Glutamatergic neuron (in vitro differentiated cells): ENCODE measurements at regions not wholly inside any gene's neighbourhood (a gene's known extent, or its start where the extent isn't known, plus 50 kb on each side); places are given as distances from the start of the nearest gene placed in this dataset.

Experiments
- DNase-seq: peaks from one replicate; pipeline ENCODE4 v3.0.0; 2022
- H3K27ac Mint-ChIP-seq: one replicate; pipeline ENCODE4 v1.8.0; 2020; ENCODE audit warnings: mild to moderate bottlenecking, mixed read lengths, inconsistent platforms; ENCODE audit not compliant: unreplicated experiment
- H3K27me3 Mint-ChIP-seq: one replicate; pipeline ENCODE4 v1.8.0; 2020; ENCODE audit warnings: mild to moderate bottlenecking, moderate library complexity, mixed read lengths, inconsistent platforms; ENCODE audit not compliant: unreplicated experiment
- H3K36me3 Mint-ChIP-seq: one replicate; pipeline ENCODE4 v1.8.0; 2020; ENCODE audit warnings: mild to moderate bottlenecking, mixed read lengths, inconsistent platforms; ENCODE audit not compliant: unreplicated experiment
- H3K4me1 Mint-ChIP-seq: one replicate; pipeline ENCODE4 v1.8.0; 2020; ENCODE audit warnings: mild to moderate bottlenecking, low read depth, mixed read lengths, inconsistent platforms; ENCODE audit not compliant: unreplicated experiment
- H3K4me3 Mint-ChIP-seq: one replicate; pipeline ENCODE4 v1.8.0; 2020; ENCODE audit warnings: mild to moderate bottlenecking, mixed read lengths, inconsistent platforms; ENCODE audit not compliant: unreplicated experiment
- H3K9me3 Mint-ChIP-seq: one replicate; pipeline ENCODE4 v1.8.0; 2020; ENCODE audit warnings: mild to moderate bottlenecking, moderate library complexity, mixed read lengths, inconsistent platforms; ENCODE audit not compliant: unreplicated experiment
- TF ChIP-seq, protein P1 (sequence below): fragments of 200-600 bp; sonication (generic); IDR thresholded peaks from one replicate; pipeline ENCODE4 v1.5.0; 2021; ENCODE audit not compliant: partially characterized antibody, unreplicated experiment

DNA sequence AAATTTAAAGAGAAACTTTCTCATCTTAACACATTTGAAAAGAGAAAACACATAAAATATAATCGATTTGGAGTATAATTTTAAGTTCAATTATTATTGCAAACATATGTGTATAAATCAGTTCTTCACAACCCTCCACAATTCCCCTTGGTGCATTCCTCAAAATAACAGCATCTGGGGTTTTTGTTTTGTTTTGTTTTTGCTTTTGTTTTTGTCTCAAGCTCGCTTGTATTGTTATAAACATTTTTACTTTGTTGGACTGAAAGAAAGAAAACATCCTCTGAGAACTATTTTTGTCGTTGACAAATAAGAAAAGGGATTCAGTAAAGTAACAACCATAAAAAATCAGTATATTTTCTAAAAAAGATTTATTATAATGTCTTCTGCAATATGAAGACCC lies 60.2 kb upstream of the HIVEP1 start:
- no peak for DNase-seq
- H3K36me3 Mint-ChIP-seq, result no peaks in the 10 kb centered on the region
- TF ChIP-seq, protein P1, sequence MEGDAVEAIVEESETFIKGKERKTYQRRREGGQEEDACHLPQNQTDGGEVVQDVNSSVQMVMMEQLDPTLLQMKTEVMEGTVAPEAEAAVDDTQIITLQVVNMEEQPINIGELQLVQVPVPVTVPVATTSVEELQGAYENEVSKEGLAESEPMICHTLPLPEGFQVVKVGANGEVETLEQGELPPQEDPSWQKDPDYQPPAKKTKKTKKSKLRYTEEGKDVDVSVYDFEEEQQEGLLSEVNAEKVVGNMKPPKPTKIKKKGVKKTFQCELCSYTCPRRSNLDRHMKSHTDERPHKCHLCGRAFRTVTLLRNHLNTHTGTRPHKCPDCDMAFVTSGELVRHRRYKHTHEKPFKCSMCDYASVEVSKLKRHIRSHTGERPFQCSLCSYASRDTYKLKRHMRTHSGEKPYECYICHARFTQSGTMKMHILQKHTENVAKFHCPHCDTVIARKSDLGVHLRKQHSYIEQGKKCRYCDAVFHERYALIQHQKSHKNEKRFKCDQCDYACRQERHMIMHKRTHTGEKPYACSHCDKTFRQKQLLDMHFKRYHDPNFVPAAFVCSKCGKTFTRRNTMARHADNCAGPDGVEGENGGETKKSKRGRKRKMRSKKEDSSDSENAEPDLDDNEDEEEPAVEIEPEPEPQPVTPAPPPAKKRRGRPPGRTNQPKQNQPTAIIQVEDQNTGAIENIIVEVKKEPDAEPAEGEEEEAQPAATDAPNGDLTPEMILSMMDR, result no peak
- H3K27me3 Mint-ChIP-seq, result no peaks in the 10 kb centered on the region
- H3K4me1 Mint-ChIP-seq, result no peaks in the 10 kb centered on the region
- H3K27ac Mint-ChIP-seq, result no peak overlapping the region
- no peak overlapping the region for H3K4me3 Mint-ChIP-seq
- no peaks in the 10 kb centered on the region for H3K9me3 Mint-ChIP-seq

DNA sequence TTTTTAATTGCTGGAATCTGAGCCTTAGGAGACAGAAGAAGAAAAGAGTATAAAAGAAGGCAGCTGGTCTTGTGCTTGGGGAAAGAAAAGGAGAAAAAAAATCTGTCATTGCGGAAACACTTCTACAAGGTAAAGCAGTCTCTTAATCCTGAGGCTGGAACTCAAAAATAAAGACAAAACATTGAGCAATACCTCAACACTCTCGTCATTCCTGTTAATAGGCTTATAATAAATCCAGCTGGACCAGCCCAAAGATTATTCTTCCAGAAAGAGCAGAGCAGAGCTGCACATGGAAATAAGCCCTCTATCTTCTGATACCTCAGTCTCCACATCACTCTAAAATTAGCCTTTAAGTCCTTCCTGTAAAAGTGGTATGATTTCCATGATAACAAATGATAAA lies 62.0 kb upstream of the HIVEP1 start:
- Mint-ChIP-seq H3K4me3 (no peak overlapping the region), H3K9me3 (no peaks in the 10 kb centered on the region), H3K27ac (no peak overlapping the region), H3K36me3 (no peaks in the 10 kb centered on the region), H3K27me3 (no peaks in the 10 kb centered on the region), H3K4me1 (no peaks in the 10 kb centered on the region)
- TF ChIP-seq, protein P1, result no peak
- DNase-seq, result no peak

DNA sequence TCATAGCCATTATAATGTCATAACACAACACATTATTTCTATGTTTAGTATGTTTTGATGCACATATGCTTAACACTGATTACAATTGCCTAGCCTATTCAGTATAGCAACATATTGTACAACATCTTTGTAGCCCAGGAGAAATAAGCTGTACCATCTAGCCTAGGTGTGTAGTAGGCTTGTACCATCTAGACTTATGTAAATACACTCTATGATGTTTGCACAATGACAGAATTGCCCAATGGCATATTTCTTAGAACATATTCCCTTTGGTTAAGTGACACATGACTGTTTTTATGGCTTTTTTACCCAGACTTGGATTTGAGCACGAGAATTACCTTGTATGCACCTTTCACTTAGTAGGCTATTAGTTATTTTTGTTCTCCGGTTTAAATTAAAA lies 64.5 kb upstream of the HIVEP1 start:
- no peaks in the 10 kb centered on the region for H3K36me3 Mint-ChIP-seq
- no peak for DNase-seq
- H3K27me3 Mint-ChIP-seq, result no peaks in the 10 kb centered on the region
- TF ChIP-seq, protein P1, result no peak
- H3K27ac Mint-ChIP-seq, result no peak overlapping the region
- H3K4me3 Mint-ChIP-seq, result no peak overlapping the region
- no peaks in the 10 kb centered on the region for H3K9me3 Mint-ChIP-seq
- no peaks in the 10 kb centered on the region for H3K4me1 Mint-ChIP-seq

DNA sequence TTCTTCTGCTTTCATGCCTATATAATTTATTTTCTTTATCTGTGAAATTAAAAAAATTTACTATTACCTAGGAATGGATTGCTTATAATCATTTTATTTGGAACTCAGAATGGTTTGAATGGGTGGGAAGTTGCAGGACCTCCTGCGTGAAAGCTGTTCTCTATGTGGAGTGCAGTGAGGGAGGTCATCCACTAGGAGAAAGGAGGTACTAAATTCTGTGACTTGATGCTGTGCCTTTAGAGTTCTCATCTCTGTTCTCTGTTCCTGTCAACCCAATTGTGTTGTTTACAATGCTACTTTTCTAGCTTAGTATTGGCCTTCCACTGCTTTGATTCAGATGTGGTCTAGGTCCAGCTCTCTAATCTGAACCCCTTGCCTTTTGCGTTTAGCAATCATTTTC lies 65.0 kb upstream of the HIVEP1 start:
- no peak overlapping the region for H3K27ac Mint-ChIP-seq
- DNase-seq, result no peak
- TF ChIP-seq, protein P1, result peak; percentile 37
- no peaks in the 10 kb centered on the region for H3K9me3 Mint-ChIP-seq
- no peaks in the 10 kb centered on the region for H3K36me3 Mint-ChIP-seq
- no peak overlapping the region for H3K4me3 Mint-ChIP-seq
- H3K4me1 Mint-ChIP-seq, result no peaks in the 10 kb centered on the region
- H3K27me3 Mint-ChIP-seq, result no peaks in the 10 kb centered on the region

DNA sequence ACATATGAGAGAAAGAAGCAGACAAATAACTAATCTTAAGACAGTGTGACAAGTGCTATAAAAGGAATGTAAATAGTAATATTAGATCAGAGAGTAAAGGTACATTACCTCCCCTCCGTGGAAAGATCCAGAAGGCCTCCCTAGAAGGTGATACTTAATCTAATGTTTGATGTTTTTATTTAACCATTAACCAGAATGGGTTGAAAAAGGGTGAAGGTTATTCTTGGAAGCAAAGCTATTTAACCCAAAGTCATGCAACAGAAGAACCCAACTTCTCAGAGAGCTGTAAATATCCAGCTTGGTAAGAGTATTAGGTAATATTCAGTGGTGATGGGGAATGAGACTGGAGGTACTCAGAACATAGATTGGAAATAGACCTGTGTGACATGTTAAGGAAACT lies 68.0 kb upstream of the HIVEP1 start:
- no peaks in the 10 kb centered on the region for H3K27me3 Mint-ChIP-seq
- no peak overlapping the region for H3K4me3 Mint-ChIP-seq
- H3K4me1 Mint-ChIP-seq, result no peaks in the 10 kb centered on the region
- no peak for DNase-seq
- H3K36me3 Mint-ChIP-seq, result no peaks in the 10 kb centered on the region
- TF ChIP-seq, protein P1, result no peak
- H3K9me3 Mint-ChIP-seq, result no peaks in the 10 kb centered on the region
- H3K27ac Mint-ChIP-seq, result no peak overlapping the region
